PC-3 (cell line): ENCODE measurements at regions not wholly inside any gene's neighbourhood (a gene's known extent, or its start where the extent isn't known, plus 50 kb on each side); places are given as distances from the start of the nearest gene placed in this dataset.

Source experiments
- ATAC-seq: fragments of 200-7000 bp; cut with Tn5 transposase; 2 replicates; pipeline ENCODE4 v1.9.1; 2020; ENCODE audit warnings: mild to moderate bottlenecking, moderate library complexity
- BruUV-seq: library from RNA; stranded (reverse); fragments of 400-500 nt; replicated peaks from 2 replicates; lab custom pipeline; 2021; lab: Mats Ljungman, UMichigan
- CTCF ChIA-PET: fragments of 300-600 bp; sonication (Branson Sonifier 250); formaldehyde crosslinking; loops from one replicate; lab custom pipeline; 2022; ENCODE audit warnings: antibody characterized with exemption; lab: Charles Lee
- POLR2A ChIA-PET: fragments of 300-600 bp; sonication (Branson Sonifier 250); formaldehyde crosslinking; loops from one replicate; lab custom pipeline; 2022; ENCODE audit warnings: antibody characterized with exemption; ENCODE audit not compliant: unreplicated experiment; lab: Charles Lee
- DNase-seq: peaks from one replicate; pipeline ENCODE4 v3.0.0-alpha.2; 2015
- H2AFZ ChIP-seq: fragments of 300-600 bp; sonication (generic); 2 replicates; pipeline ENCODE4 v1.6.0; 2016; ENCODE audit warnings: antibody characterized with exemption, low read length
- H3F3A ChIP-seq: fragments of 300-600 bp; sonication (generic); one replicate; pipeline ENCODE4 v1.6.0; 2017; ENCODE audit warnings: antibody characterized with exemption, low read length, control low read depth, mild to moderate bottlenecking; ENCODE audit not compliant: unreplicated experiment
- H3K27ac ChIP-seq: fragments of 300-600 bp; sonication (generic); 2 replicates; pipeline ENCODE4 v1.5.1; 2016; ENCODE audit warnings: mild to moderate bottlenecking, low read length
- H3K27me3 ChIP-seq: fragments of 300-600 bp; sonication (generic); 2 replicates; pipeline ENCODE4 v1.6.1; 2016; ENCODE audit warnings: low read length, mixed read lengths
- H3K36me3 ChIP-seq: fragments of 300-600 bp; sonication (generic); 2 replicates; pipeline ENCODE4 v1.6.1; 2016; ENCODE audit warnings: low read depth, mixed run types, low read length, mixed read lengths
- H3K4me1 ChIP-seq: fragments of 300-600 bp; sonication (generic); 2 replicates; pipeline ENCODE4 v1.5.1; 2016; ENCODE audit warnings: low read length; ENCODE audit not compliant: insufficient read depth
- H3K4me2 ChIP-seq: fragments of 300-600 bp; sonication (generic); 2 replicates; pipeline ENCODE4 v1.6.0; 2016; ENCODE audit warnings: low read length
- H3K4me3 ChIP-seq: fragments of 300-600 bp; sonication (generic); 2 replicates; pipeline ENCODE4 v1.5.1; 2016; ENCODE audit warnings: mild to moderate bottlenecking, low read length, mixed read lengths
- H3K79me2 ChIP-seq: fragments of 300-600 bp; sonication (generic); 2 replicates; pipeline ENCODE4 v1.6.1; 2017; ENCODE audit warnings: low read length, mixed read lengths
- H3K9ac ChIP-seq: fragments of 300-600 bp; sonication (generic); 2 replicates; pipeline ENCODE4 v1.6.0; 2016; ENCODE audit warnings: mild to moderate bottlenecking, low read length
- H3K9me2 ChIP-seq: fragments of 300-600 bp; sonication (generic); replicated peaks from 2 replicates; pipeline ENCODE4 v1.6.1; 2016; ENCODE audit warnings: mixed run types, low read length, mixed read lengths
- H3K9me3 ChIP-seq: fragments of 300-600 bp; sonication (generic); 2 replicates; pipeline ENCODE4 v1.6.1; 2016; ENCODE audit warnings: low read length, mixed read lengths
- H4K20me1 ChIP-seq: fragments of 300-600 bp; sonication (generic); 2 replicates; pipeline ENCODE4 v1.6.1; 2016; ENCODE audit warnings: low read length, mixed read lengths
- EZH2 ChIP-seq: fragments of 300-600 bp; sonication (generic); IDR thresholded peaks from one replicate; pipeline ENCODE4 v1.6.1; 2017; ENCODE audit warnings: antibody characterized with exemption, mild to moderate bottlenecking, low read length; ENCODE audit not compliant: unreplicated experiment
- EZH2phosphoT487 ChIP-seq: fragments of 300-600 bp; sonication (generic); IDR thresholded peaks from 2 replicates; pipeline ENCODE4 v1.6.1; 2018; ENCODE audit warnings: mild to moderate bottlenecking, antibody characterized with exemption, low read length, borderline replicate concordance
- intact Hi-C: fragments of 100-400 bp; cut with micrococcal nuclease; formaldehyde crosslinking; loops from 2 replicates; pipeline ENCODE4 v1.9.0; 2023
- TF ChIP-seq, protein P1 (sequence below): fragments of 300-600 bp; sonication (generic); conservative IDR thresholded peaks from 2 replicates; pipeline ENCODE4 v1.5.1; 2017; ENCODE audit warnings: antibody characterized with exemption, low read depth, mild to moderate bottlenecking, low read length

DNA sequence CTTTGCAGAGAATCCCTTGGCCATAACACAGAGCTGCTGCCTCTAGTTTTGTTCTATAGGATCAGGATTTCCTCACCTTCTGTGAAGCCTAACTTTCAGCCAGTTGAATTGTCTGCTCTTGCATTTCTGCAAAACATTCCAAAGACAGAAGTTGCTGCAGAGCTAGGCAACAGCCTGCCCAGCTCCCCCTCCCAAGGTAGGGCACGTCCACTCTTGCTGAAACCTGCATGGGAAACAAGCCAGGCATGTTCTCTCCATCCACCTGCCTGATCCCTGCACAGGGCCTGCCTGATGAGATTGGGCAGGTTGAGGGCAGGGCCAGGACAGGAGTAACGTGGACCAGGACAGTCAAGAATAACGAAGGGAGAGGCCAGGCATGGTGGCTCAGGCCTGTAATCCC lies 58.9 kb upstream of the NAA20 start:
- H3K4me3 ChIP-seq: no peak overlapping the region
- H3K4me2 ChIP-seq: no peak overlapping the region
- no peaks in the 10 kb centered on the region for H3K9me3 ChIP-seq
- H3K79me2 ChIP-seq: no peaks in the 10 kb centered on the region
- no peak overlapping the region for H3K27ac ChIP-seq
- no peaks in the 10 kb centered on the region for H3K9me2 ChIP-seq
- TF ChIP-seq EZH2phosphoT487 (no peak), EZH2 (no peak)
- TF ChIP-seq, protein P1, sequence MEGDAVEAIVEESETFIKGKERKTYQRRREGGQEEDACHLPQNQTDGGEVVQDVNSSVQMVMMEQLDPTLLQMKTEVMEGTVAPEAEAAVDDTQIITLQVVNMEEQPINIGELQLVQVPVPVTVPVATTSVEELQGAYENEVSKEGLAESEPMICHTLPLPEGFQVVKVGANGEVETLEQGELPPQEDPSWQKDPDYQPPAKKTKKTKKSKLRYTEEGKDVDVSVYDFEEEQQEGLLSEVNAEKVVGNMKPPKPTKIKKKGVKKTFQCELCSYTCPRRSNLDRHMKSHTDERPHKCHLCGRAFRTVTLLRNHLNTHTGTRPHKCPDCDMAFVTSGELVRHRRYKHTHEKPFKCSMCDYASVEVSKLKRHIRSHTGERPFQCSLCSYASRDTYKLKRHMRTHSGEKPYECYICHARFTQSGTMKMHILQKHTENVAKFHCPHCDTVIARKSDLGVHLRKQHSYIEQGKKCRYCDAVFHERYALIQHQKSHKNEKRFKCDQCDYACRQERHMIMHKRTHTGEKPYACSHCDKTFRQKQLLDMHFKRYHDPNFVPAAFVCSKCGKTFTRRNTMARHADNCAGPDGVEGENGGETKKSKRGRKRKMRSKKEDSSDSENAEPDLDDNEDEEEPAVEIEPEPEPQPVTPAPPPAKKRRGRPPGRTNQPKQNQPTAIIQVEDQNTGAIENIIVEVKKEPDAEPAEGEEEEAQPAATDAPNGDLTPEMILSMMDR: no peak
- no peaks in the 10 kb centered on the region for H3K27me3 ChIP-seq
- H2AFZ ChIP-seq: no peak overlapping the region
- H3K4me1 ChIP-seq: no peaks in the 10 kb centered on the region
- no peaks in the 10 kb centered on the region for H3F3A ChIP-seq
- peaks cover 8% of the 10 kb centered on the region; the same call in 1 of the 2 replicates for H3K36me3 ChIP-seq
- DNase-seq: no peak
- no TSS peak for BruUV-seq
- no peak for ATAC-seq
- H3K9ac ChIP-seq: no peak overlapping the region
- no peaks in the 10 kb centered on the region for H4K20me1 ChIP-seq
- POLR2A ChIA-PET: no interaction called here
- CTCF ChIA-PET: no interaction called here
- intact Hi-C loops: no loop called here

DNA sequence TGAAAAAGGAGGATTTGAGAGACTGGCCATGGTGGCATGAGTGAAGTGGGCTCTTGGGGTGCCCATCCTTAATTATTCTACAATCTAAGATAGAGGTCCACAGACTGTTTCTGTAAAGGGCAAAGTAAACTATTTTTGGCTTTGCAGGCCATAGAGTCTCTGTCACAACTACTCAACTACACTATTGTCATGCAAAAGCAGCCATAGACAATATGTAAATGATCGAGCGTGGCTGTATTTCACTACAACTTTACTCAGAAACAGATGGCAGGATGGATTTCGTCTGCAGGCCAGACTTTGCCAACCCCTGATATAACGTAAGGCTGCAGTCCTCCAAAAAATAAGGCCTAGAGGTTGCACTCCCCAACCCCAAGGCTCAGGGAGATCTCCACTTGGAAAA lies 58.2 kb upstream of the NAA20 start:
- CTCF ChIA-PET: no interaction called here

DNA sequence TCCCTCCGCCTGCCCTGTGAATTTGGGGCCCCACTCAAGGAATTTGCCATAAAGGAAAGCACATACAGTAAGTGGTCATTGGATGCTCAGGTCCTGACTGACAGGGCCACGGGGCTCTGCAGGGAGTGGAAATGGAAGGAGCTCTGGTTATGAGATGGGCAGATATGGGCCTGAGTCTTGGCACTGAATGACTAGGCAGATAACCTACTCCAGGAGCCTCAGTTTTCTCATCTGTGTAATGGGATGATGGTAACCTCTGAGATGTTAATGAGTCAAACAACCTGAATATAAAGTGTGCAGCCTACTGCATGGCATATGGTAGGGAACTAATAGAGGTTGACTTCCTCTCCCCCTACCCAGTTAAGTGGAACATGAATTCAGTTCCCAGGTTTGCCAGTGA lies 56.4 kb upstream of the NAA20 start:
- no peak for DNase-seq
- Histone ChIP-seq H3K4me1 (peaks cover 13% of the 10 kb centered on the region), H3K9ac (no peak overlapping the region), H3K9me2 (no peaks in the 10 kb centered on the region), H2AFZ (no peak overlapping the region), H3K4me3 (no peak overlapping the region), H3K9me3 (no peaks in the 10 kb centered on the region), H3F3A (no peaks in the 10 kb centered on the region), H3K27ac (no peak overlapping the region), H4K20me1 (no peaks in the 10 kb centered on the region), H3K36me3 (peaks cover 8% of the 10 kb centered on the region; the same call in 1 of the 2 replicates), H3K4me2 (no peak overlapping the region), H3K79me2 (no peaks in the 10 kb centered on the region), H3K27me3 (no peaks in the 10 kb centered on the region)
- CTCF ChIA-PET: no interaction called here
- ATAC-seq: no peak
- intact Hi-C loops: no loop called here
- TF ChIP-seq EZH2phosphoT487 (no peak), EZH2 (no peak)
- TF ChIP-seq, protein P1: no peak
- POLR2A ChIA-PET: no interaction called here
- BruUV-seq: no TSS peak

More for the DNA sequence above, 58.2 kb upstream of the NAA20 start:
- no peaks in the 10 kb centered on the region for H4K20me1 ChIP-seq
- no peaks in the 10 kb centered on the region for H3F3A ChIP-seq
- peaks cover 8% of the 10 kb centered on the region; the same call in 1 of the 2 replicates for H3K36me3 ChIP-seq
- H3K4me3 ChIP-seq: no peak overlapping the region
- TF ChIP-seq, protein P1: no peak
- TF ChIP-seq EZH2: no peak
- no peak for TF ChIP-seq EZH2phosphoT487
- H3K9ac ChIP-seq: no peak overlapping the region
- no peak overlapping the region for H3K27ac ChIP-seq
- intact Hi-C loops: no loop called here
- H3K9me3 ChIP-seq: no peaks in the 10 kb centered on the region
- no TSS peak for BruUV-seq
- ATAC-seq (no peak), DNase-seq (no peak)
- H3K79me2 ChIP-seq: no peaks in the 10 kb centered on the region
- no peak overlapping the region for H2AFZ ChIP-seq
- POLR2A ChIA-PET: no interaction called here
- peaks cover 2% of the 10 kb centered on the region for H3K4me1 ChIP-seq
- H3K27me3 ChIP-seq: no peaks in the 10 kb centered on the region
- H3K9me2 ChIP-seq: no peaks in the 10 kb centered on the region
- H3K4me2 ChIP-seq: no peak overlapping the region
